K562 (cell line): ENCODE measurements at regions not wholly inside any gene's neighbourhood (a gene's known extent, or its start where the extent isn't known, plus 50 kb on each side); places are given as distances from the start of the nearest gene placed in this dataset.

ENCODE experiments used
- HDAC8 ChIP-seq: fragments of 450-650 bp; IDR thresholded peaks from 2 replicates; pipeline ENCODE4 v1.6.1; 2016; ENCODE audit warnings: mild to moderate bottlenecking, missing genetic modification characterization, moderate library complexity, missing compliant biosample characterization
- L3MBTL2 ChIP-seq: fragments of 450-650 bp; IDR thresholded peaks from 2 replicates; pipeline ENCODE4 v1.6.1; 2016; ENCODE audit warnings: mild to moderate bottlenecking, moderate library complexity
- POLR3G ChIP-seq: IDR thresholded peaks from 2 replicates; pipeline ENCODE4 v1.6.1; 2011; ENCODE audit not compliant: insufficient read length, insufficient replicate concordance; ENCODE audit errors: extremely low read depth
- RCOR1 ChIP-seq, 2 experiments: IDR thresholded peaks; 2 replicates each; pipeline ENCODE4 v1.6.1; 2012; ENCODE audit warnings: low read depth in 2 of 2, low read length in 2 of 2, borderline replicate concordance in 1 of 2, improper control_type of control experiment in 1 of 2
- TCF7L2 ChIP-seq: fragments of 150-350 bp; IDR thresholded peaks from 2 replicates; pipeline ENCODE4 v1.6.1; 2016; ENCODE audit warnings: low read depth, mild to moderate bottlenecking, low read length, moderate library complexity
- U2AF1 ChIP-seq: fragments of 200-400 bp; formaldehyde crosslinking; optimal IDR thresholded peaks from 2 replicates; pipeline ENCODE3; 2017; ENCODE audit warnings: mild to moderate bottlenecking, low read depth, low read length, moderate library complexity
- TF ChIP-seq, protein P1 (sequence below), 2 experiments: fragments of 450-650 bp in 1 of 2; sonication (generic) in 1 of 2; formaldehyde crosslinking in 1 of 2; IDR thresholded peaks in 1 of 2; conservative IDR thresholded peaks in 1 of 2; 2 replicates each; pipeline versions ENCODE4 v1.6.1 to v1.8.1; 2016 to 2023; ENCODE audit warnings: mild to moderate bottlenecking in 2 of 2, moderate library complexity in 2 of 2, inconsistent platforms in 1 of 2, missing genetic modification reagents in 1 of 2
- TF ChIP-seq, protein P2 (sequence below): fragments of 450-650 bp; IDR thresholded peaks from one replicate; pipeline ENCODE4 v1.6.1; 2018; ENCODE audit warnings: mild to moderate bottlenecking, moderate library complexity; ENCODE audit not compliant: partially characterized antibody

DNA sequence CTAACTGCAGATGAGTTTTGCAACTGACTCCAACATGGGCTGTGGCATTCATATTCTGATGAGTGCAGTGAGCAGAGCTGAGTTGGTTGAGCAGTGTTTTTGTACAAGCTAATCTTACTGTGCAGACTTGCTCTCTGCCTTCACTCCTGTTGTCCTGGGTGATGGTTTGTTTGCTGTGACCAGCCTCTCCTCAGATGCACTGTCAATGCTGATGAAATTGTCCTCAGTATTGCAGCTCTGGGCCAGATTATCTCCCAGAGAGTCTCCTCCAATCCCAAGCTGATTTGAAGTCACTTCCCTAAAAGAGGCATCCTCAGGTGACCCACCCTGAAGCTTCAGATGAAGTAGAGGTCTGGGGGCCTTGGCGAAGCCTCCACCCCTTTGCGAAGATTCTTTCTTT, 581.8 kb downstream of the ACTL7B start (continued):
- TF ChIP-seq, protein P1, sequence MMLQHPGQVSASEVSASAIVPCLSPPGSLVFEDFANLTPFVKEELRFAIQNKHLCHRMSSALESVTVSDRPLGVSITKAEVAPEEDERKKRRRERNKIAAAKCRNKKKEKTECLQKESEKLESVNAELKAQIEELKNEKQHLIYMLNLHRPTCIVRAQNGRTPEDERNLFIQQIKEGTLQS (IDR thresholded peaks at IDR 0.05) = peak; percentile 32; the same call in 1 of the 2 replicates
- TF ChIP-seq, protein P1 (CRISPR knock-in tag; conservative IDR thresholded peaks at IDR 0.05) = no peak
- TF ChIP-seq RCOR1 (IDR thresholded peaks at IDR 0.05; ENCODE audit: borderline replicate concordance in 1 of 2, low read depth in 2 of 2, low read length in 2 of 2) (peak in 1 of 2 experiments; percentile 28; a peak in 1 of 4 replicates), U2AF1 (no peak), HDAC8 (tag) (no peak), POLR3G (no peak), L3MBTL2 (peak; percentile 22; the same call in 1 of the 2 replicates), TCF7L2 (no peak)
- TF ChIP-seq, protein P2, sequence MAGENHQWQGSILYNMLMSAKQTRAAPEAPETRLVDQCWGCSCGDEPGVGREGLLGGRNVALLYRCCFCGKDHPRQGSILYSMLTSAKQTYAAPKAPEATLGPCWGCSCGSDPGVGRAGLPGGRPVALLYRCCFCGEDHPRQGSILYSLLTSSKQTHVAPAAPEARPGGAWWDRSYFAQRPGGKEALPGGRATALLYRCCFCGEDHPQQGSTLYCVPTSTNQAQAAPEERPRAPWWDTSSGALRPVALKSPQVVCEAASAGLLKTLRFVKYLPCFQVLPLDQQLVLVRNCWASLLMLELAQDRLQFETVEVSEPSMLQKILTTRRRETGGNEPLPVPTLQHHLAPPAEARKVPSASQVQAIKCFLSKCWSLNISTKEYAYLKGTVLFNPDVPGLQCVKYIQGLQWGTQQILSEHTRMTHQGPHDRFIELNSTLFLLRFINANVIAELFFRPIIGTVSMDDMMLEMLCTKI = no peak
